ENCODE measurements at regions not wholly inside any gene's neighbourhood (a gene's known extent, or its start where the extent isn't known, plus 50 kb on each side); places are given as distances from the start of the nearest gene placed in this dataset.
"Not testable (repeated sequence)": the region's sequence is repeated elsewhere in the genome, so short reads cannot be mapped to it uniquely, and the experiment has no call there.

- H3K4me1 ChIP-seq (ENCODE audit: insufficient read depth, low read length, poor library complexity, severe bottlenecking): no peaks in the 10 kb centered on the region
- no peaks in the 10 kb centered on the region for H3F3A ChIP-seq (ENCODE audit: low read depth)
- H3K4me3 ChIP-seq (ENCODE audit: low read length, poor library complexity, severe bottlenecking): no peak overlapping the region
- H2AFZ ChIP-seq (ENCODE audit: low read length): no peak overlapping the region
- no peaks in the 10 kb centered on the region for H4K20me1 ChIP-seq (ENCODE audit: insufficient read depth, low read length, poor library complexity, severe bottlenecking)
- no peak overlapping the region for H3K4me2 ChIP-seq (ENCODE audit: low read depth, low read length, poor library complexity, severe bottlenecking)
- no peaks in the 10 kb centered on the region for H3K9me3 ChIP-seq (ENCODE audit: insufficient read depth, low read depth, low read length)
- H3K79me2 ChIP-seq (ENCODE audit: insufficient read depth, low read length): no peaks in the 10 kb centered on the region
- H3K36me3 ChIP-seq (ENCODE audit: insufficient read depth, low read length): no peaks in the 10 kb centered on the region
- H3K27me3 ChIP-seq (ENCODE audit: insufficient read depth, low read length, poor library complexity, severe bottlenecking): no peaks in the 10 kb centered on the region
- no peak overlapping the region for H3K9ac ChIP-seq (ENCODE audit: low read depth, low read length, poor library complexity, severe bottlenecking)
- TF ChIP-seq CTCF (conservative IDR thresholded peaks at IDR 0.05; ENCODE audit: low read length) (no peak), EZH2phosphoT487 (IDR thresholded peaks at IDR 0.05; ENCODE audit: borderline replicate concordance) (no peak)
- no peaks in the 10 kb centered on the region for H3K9me2 ChIP-seq (replicated peaks; ENCODE audit: low read depth, low read length)
Measured at GRCh38 chr1:219708919-219709543, 96.1 kb upstream of the ZC3H11B start.

GRCh38 chr1:219707885-219708284 lies 95.0 kb upstream of the ZC3H11B start:
- not testable (repeated sequence) for H3K9me2 ChIP-seq (replicated peaks; ENCODE audit: low read depth, low read length); H3K9me3 ChIP-seq (ENCODE audit: insufficient read depth, low read depth, low read length); H3K79me2 ChIP-seq (ENCODE audit: insufficient read depth, low read length); H3F3A ChIP-seq (ENCODE audit: low read depth); H3K4me1 ChIP-seq (ENCODE audit: insufficient read depth, low read length, poor library complexity, severe bottlenecking); H3K36me3 ChIP-seq (ENCODE audit: insufficient read depth, low read length); H3K4me2 ChIP-seq (ENCODE audit: low read depth, low read length, poor library complexity, severe bottlenecking); H4K20me1 ChIP-seq (ENCODE audit: insufficient read depth, low read length, poor library complexity, severe bottlenecking); H3K27me3 ChIP-seq (ENCODE audit: insufficient read depth, low read length, poor library complexity, severe bottlenecking); H2AFZ ChIP-seq (ENCODE audit: low read length); H3K4me3 ChIP-seq (ENCODE audit: low read length, poor library complexity, severe bottlenecking); H3K9ac ChIP-seq (ENCODE audit: low read depth, low read length, poor library complexity, severe bottlenecking)

GRCh38 chr1:219704331-219704730 lies 91.4 kb upstream of the ZC3H11B start:
- H3K9me2 ChIP-seq (replicated peaks; ENCODE audit: low read depth, low read length): not testable (repeated sequence)

GRCh38 chr1:219703368-219703639 lies 90.4 kb upstream of the ZC3H11B start:
- Histone ChIP-seq H3K9ac (ENCODE audit: low read depth, low read length, poor library complexity, severe bottlenecking) (no peak overlapping the region), H2AFZ (ENCODE audit: low read length) (no peak overlapping the region), H3K9me2 (replicated peaks; ENCODE audit: low read depth, low read length) (no peaks in the 10 kb centered on the region), H3F3A (ENCODE audit: low read depth) (no peaks in the 10 kb centered on the region), H3K36me3 (ENCODE audit: insufficient read depth, low read length) (no peaks in the 10 kb centered on the region), H4K20me1 (ENCODE audit: insufficient read depth, low read length, poor library complexity, severe bottlenecking) (no peaks in the 10 kb centered on the region), H3K9me3 (ENCODE audit: insufficient read depth, low read depth, low read length) (no peaks in the 10 kb centered on the region), H3K79me2 (ENCODE audit: insufficient read depth, low read length) (no peaks in the 10 kb centered on the region), H3K4me3 (ENCODE audit: low read length, poor library complexity, severe bottlenecking) (no peak overlapping the region), H3K27me3 (ENCODE audit: insufficient read depth, low read length, poor library complexity, severe bottlenecking) (no peaks in the 10 kb centered on the region), H3K4me2 (ENCODE audit: low read depth, low read length, poor library complexity, severe bottlenecking) (no peak overlapping the region), H3K4me1 (ENCODE audit: insufficient read depth, low read length, poor library complexity, severe bottlenecking) (no peaks in the 10 kb centered on the region)
- no peak for TF ChIP-seq CTCF (conservative IDR thresholded peaks at IDR 0.05; ENCODE audit: low read length)
- TF ChIP-seq EZH2phosphoT487 (IDR thresholded peaks at IDR 0.05; ENCODE audit: borderline replicate concordance): no peak

More at GRCh38 chr1:219704331-219704730, 91.4 kb upstream of the ZC3H11B start:
- not testable (repeated sequence) for H3K4me2 ChIP-seq (ENCODE audit: low read depth, low read length, poor library complexity, severe bottlenecking); H2AFZ ChIP-seq (ENCODE audit: low read length); H3K4me3 ChIP-seq (ENCODE audit: low read length, poor library complexity, severe bottlenecking); H3K4me1 ChIP-seq (ENCODE audit: insufficient read depth, low read length, poor library complexity, severe bottlenecking); H3K79me2 ChIP-seq (ENCODE audit: insufficient read depth, low read length); H3F3A ChIP-seq (ENCODE audit: low read depth); H3K36me3 ChIP-seq (ENCODE audit: insufficient read depth, low read length); H4K20me1 ChIP-seq (ENCODE audit: insufficient read depth, low read length, poor library complexity, severe bottlenecking); H3K9me3 ChIP-seq (ENCODE audit: insufficient read depth, low read depth, low read length); H3K27me3 ChIP-seq (ENCODE audit: insufficient read depth, low read length, poor library complexity, severe bottlenecking); H3K9ac ChIP-seq (ENCODE audit: low read depth, low read length, poor library complexity, severe bottlenecking)
